SK-N-SH treated with all-trans-retinoic acid at 6 μM for 48 hours (cell line): ENCODE measurements at regions not wholly inside any gene's neighbourhood (a gene's known extent, or its start where the extent isn't known, plus 50 kb on each side); places are given as distances from the start of the nearest gene placed in this dataset.

ENCODE experiments used
- ATAC-seq: fragments of 200-7000 bp; cut with Tn5 transposase; 3 replicates; pipeline ENCODE4 v1.9.1; 2020; ENCODE audit warnings: mild to moderate bottlenecking, moderate library complexity
- ARNTL ChIP-seq: fragments of 450-650 bp; formaldehyde crosslinking; IDR thresholded peaks from 2 replicates; pipeline ENCODE4 v1.5.0; 2020; ENCODE audit warnings: low read depth, mild to moderate bottlenecking, moderate library complexity, borderline replicate concordance
- BACH2 ChIP-seq: fragments of 250-450 bp; sonication (Bioruptor Pico); IDR thresholded peaks from 2 replicates; pipeline ENCODE4 v1.9.0; 2021; ENCODE audit warnings: mild to moderate bottlenecking, borderline replicate concordance
- CSDC2 ChIP-seq: fragments of 250-450 bp; sonication (Bioruptor Pico); IDR thresholded peaks from 2 replicates; pipeline ENCODE4 v1.5.0; 2020; ENCODE audit warnings: mild to moderate bottlenecking, moderate library complexity
- GLIS3 ChIP-seq: fragments of 250-450 bp; sonication (Bioruptor Pico); IDR thresholded peaks from 2 replicates; pipeline ENCODE4 v1.5.0; 2020; ENCODE audit warnings: mild to moderate bottlenecking, moderate library complexity
- ISL1 ChIP-seq: fragments of 250-450 bp; sonication (Bioruptor Pico); IDR thresholded peaks from 2 replicates; pipeline ENCODE4 v2.1.2; 2022; ENCODE audit warnings: mild to moderate bottlenecking, moderate library complexity
- OSR1 ChIP-seq: fragments of 250-450 bp; sonication (Bioruptor Pico); IDR thresholded peaks from 2 replicates; pipeline ENCODE4 v1.8.0; 2022; ENCODE audit warnings: moderate library complexity, mild to moderate bottlenecking, inconsistent platforms
- PPARA ChIP-seq: fragments of 250-450 bp; sonication (Bioruptor Pico); IDR thresholded peaks from 2 replicates; pipeline ENCODE4 v1.5.0; 2020; ENCODE audit warnings: mild to moderate bottlenecking, borderline replicate concordance
- RARB ChIP-seq: fragments of 250-450 bp; sonication (Bioruptor Pico); IDR thresholded peaks from 2 replicates; pipeline ENCODE4 v1.8.0; 2021; ENCODE audit warnings: mild to moderate bottlenecking, moderate library complexity
- SNAI2 ChIP-seq: fragments of 250-450 bp; sonication (Bioruptor Pico); IDR thresholded peaks from 2 replicates; pipeline ENCODE4 v1.5.0; 2020; ENCODE audit warnings: mild to moderate bottlenecking, moderate library complexity
- TCF4 ChIP-seq: fragments of 250-450 bp; sonication (Bioruptor Pico); IDR thresholded peaks from 2 replicates; pipeline ENCODE4 v1.8.0; 2021; ENCODE audit warnings: mild to moderate bottlenecking, moderate library complexity, borderline replicate concordance
- TOX ChIP-seq: fragments of 250-450 bp; sonication (Bioruptor Pico); IDR thresholded peaks from 2 replicates; pipeline ENCODE4 v1.8.0; 2021; ENCODE audit warnings: mild to moderate bottlenecking, moderate library complexity, borderline replicate concordance
- ZC3H10 ChIP-seq: fragments of 250-450 bp; sonication (Bioruptor Pico); IDR thresholded peaks from 2 replicates; pipeline ENCODE4 v1.5.1; 2021; ENCODE audit warnings: mild to moderate bottlenecking, moderate library complexity
- ZFP3 ChIP-seq: fragments of 250-450 bp; sonication (Bioruptor Pico); IDR thresholded peaks from 2 replicates; pipeline ENCODE4 v1.5.0; 2020; ENCODE audit warnings: mild to moderate bottlenecking, moderate library complexity
- ZFP30 ChIP-seq: fragments of 450-650 bp; formaldehyde crosslinking; IDR thresholded peaks from 2 replicates; pipeline ENCODE4 v1.5.0; 2022; ENCODE audit warnings: mild to moderate bottlenecking, moderate library complexity
- ZNF565 ChIP-seq: fragments of 450-650 bp; formaldehyde crosslinking; conservative IDR thresholded peaks from 2 replicates; pipeline ENCODE4 v1.5.0; 2020; ENCODE audit warnings: low read depth, mild to moderate bottlenecking, moderate library complexity
- ZNF70 ChIP-seq: fragments of 450-650 bp; formaldehyde crosslinking; IDR thresholded peaks from 2 replicates; pipeline ENCODE4 v1.5.0; 2020; ENCODE audit warnings: mild to moderate bottlenecking, moderate library complexity
- TF ChIP-seq, protein P1 (sequence below): fragments of 250-450 bp; sonication (Bioruptor Pico); IDR thresholded peaks from 2 replicates; pipeline ENCODE4 v1.5.1; 2020; ENCODE audit warnings: low read depth, mild to moderate bottlenecking, moderate library complexity
- TF ChIP-seq, protein P2 (sequence below): fragments of 250-450 bp; sonication (Bioruptor Pico); IDR thresholded peaks from 2 replicates; pipeline ENCODE4 v1.5.0; 2020; ENCODE audit warnings: mild to moderate bottlenecking, moderate library complexity
- TF ChIP-seq, protein P3 (sequence below): fragments of 250-450 bp; sonication (Bioruptor Pico); IDR thresholded peaks from 2 replicates; pipeline ENCODE4 v1.8.0; 2020; ENCODE audit warnings: mild to moderate bottlenecking, moderate library complexity, borderline replicate concordance
- TF ChIP-seq, protein P4 (sequence below): fragments of 250-450 bp; sonication (Bioruptor Pico); IDR thresholded peaks from 2 replicates; pipeline ENCODE4 v1.5.1; 2021; ENCODE audit warnings: mild to moderate bottlenecking, moderate library complexity
- TF ChIP-seq, protein P5 (sequence below): fragments of 250-450 bp; sonication (Bioruptor Pico); IDR thresholded peaks from 2 replicates; pipeline ENCODE4 v1.8.0; 2021; ENCODE audit warnings: low read depth, mild to moderate bottlenecking, moderate library complexity, borderline replicate concordance

- no peak for TF ChIP-seq ZNF565 (CRISPR knock-in tag)
- TF ChIP-seq, protein P1, sequence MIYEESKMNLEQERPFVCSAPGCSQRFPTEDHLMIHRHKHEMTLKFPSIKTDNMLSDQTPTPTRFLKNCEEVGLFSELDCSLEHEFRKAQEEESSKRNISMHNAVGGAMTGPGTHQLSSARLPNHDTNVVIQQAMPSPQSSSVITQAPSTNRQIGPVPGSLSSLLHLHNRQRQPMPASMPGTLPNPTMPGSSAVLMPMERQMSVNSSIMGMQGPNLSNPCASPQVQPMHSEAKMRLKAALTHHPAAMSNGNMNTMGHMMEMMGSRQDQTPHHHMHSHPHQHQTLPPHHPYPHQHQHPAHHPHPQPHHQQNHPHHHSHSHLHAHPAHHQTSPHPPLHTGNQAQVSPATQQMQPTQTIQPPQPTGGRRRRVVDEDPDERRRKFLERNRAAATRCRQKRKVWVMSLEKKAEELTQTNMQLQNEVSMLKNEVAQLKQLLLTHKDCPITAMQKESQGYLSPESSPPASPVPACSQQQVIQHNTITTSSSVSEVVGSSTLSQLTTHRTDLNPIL (CRISPR knock-in tag): no peak
- TF ChIP-seq ZC3H10 (CRISPR knock-in tag): no peak
- TF ChIP-seq PPARA (CRISPR knock-in tag): no peak
- TF ChIP-seq, protein P2, sequence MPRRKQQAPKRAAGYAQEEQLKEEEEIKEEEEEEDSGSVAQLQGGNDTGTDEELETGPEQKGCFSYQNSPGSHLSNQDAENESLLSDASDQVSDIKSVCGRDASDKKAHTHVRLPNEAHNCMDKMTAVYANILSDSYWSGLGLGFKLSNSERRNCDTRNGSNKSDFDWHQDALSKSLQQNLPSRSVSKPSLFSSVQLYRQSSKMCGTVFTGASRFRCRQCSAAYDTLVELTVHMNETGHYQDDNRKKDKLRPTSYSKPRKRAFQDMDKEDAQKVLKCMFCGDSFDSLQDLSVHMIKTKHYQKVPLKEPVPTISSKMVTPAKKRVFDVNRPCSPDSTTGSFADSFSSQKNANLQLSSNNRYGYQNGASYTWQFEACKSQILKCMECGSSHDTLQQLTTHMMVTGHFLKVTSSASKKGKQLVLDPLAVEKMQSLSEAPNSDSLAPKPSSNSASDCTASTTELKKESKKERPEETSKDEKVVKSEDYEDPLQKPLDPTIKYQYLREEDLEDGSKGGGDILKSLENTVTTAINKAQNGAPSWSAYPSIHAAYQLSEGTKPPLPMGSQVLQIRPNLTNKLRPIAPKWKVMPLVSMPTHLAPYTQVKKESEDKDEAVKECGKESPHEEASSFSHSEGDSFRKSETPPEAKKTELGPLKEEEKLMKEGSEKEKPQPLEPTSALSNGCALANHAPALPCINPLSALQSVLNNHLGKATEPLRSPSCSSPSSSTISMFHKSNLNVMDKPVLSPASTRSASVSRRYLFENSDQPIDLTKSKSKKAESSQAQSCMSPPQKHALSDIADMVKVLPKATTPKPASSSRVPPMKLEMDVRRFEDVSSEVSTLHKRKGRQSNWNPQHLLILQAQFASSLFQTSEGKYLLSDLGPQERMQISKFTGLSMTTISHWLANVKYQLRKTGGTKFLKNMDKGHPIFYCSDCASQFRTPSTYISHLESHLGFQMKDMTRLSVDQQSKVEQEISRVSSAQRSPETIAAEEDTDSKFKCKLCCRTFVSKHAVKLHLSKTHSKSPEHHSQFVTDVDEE: no peak
- TF ChIP-seq ZFP3 (CRISPR knock-in tag): no peak
- no peak for TF ChIP-seq SNAI2
- TF ChIP-seq GLIS3 (CRISPR knock-in tag): no peak
- TF ChIP-seq, protein P3, sequence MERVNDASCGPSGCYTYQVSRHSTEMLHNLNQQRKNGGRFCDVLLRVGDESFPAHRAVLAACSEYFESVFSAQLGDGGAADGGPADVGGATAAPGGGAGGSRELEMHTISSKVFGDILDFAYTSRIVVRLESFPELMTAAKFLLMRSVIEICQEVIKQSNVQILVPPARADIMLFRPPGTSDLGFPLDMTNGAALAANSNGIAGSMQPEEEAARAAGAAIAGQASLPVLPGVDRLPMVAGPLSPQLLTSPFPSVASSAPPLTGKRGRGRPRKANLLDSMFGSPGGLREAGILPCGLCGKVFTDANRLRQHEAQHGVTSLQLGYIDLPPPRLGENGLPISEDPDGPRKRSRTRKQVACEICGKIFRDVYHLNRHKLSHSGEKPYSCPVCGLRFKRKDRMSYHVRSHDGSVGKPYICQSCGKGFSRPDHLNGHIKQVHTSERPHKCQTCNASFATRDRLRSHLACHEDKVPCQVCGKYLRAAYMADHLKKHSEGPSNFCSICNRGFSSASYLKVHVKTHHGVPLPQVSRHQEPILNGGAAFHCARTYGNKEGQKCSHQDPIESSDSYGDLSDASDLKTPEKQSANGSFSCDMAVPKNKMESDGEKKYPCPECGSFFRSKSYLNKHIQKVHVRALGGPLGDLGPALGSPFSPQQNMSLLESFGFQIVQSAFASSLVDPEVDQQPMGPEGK: no peak
- no peak for ATAC-seq
Observed at GRCh38 chr10:94043431-94043990, 49.8 kb downstream of the PLCE1 start.

DNA sequence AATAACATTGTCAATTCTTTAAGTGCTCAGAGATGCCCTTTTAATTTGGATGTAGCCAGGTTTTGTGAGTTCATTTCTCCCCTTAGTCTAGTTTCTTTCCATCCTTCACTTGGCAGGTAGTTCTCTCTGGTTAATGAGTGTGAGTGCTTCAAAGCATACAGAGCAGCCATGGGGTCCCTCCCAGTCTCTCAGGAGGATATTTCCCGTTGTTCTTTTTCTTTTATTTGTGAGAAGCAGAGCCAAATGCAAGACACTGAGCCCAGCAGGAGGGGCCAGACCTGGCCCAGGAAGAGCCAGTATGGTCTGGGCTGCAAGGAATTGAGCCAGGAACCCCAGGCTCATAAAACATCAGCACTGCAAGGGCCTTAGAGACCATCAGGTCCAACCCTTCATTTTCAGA, 52.4 kb downstream of the PLCE1 start:
- TF ChIP-seq ZFP3 (CRISPR knock-in tag): no peak
- TF ChIP-seq ZC3H10 (CRISPR knock-in tag): no peak
- no peak for TF ChIP-seq ZFP30 (CRISPR knock-in tag)
- TF ChIP-seq OSR1 (CRISPR knock-in tag): no peak
- TF ChIP-seq, protein P2: no peak
- TF ChIP-seq, protein P4, sequence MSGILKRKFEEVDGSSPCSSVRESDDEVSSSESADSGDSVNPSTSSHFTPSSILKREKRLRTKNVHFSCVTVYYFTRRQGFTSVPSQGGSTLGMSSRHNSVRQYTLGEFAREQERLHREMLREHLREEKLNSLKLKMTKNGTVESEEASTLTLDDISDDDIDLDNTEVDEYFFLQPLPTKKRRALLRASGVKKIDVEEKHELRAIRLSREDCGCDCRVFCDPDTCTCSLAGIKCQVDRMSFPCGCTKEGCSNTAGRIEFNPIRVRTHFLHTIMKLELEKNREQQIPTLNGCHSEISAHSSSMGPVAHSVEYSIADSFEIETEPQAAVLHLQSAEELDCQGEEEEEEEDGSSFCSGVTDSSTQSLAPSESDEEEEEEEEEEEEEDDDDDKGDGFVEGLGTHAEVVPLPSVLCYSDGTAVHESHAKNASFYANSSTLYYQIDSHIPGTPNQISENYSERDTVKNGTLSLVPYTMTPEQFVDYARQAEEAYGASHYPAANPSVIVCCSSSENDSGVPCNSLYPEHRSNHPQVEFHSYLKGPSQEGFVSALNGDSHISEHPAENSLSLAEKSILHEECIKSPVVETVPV (CRISPR knock-in tag): no peak
- ATAC-seq: no peak

DNA sequence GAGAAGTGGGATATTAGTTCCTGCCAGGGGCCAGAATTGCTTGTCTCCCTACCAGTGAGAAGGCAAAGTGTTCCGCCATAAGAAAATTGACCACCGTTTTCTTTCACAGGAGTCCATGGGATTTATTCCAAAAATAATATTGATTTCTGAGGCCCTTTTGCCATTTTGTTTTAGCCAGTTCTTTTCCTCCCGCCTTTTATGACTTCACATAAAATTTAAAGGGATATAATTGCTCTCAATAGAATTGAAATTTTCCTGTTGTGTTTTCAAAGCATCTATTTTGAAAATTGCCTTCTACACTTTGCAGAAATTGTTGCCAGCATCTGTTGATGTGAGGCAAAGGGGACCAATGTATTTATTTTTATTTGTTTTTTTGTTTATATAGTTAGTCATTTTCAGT, 53.6 kb downstream of the PLCE1 start:
- ATAC-seq: no peak
- no peak for TF ChIP-seq TCF4 (CRISPR knock-in tag)
- no peak for TF ChIP-seq ZC3H10 (CRISPR knock-in tag)
- TF ChIP-seq, protein P4 (CRISPR knock-in tag): no peak
- TF ChIP-seq ARNTL (CRISPR knock-in tag): no peak
- TF ChIP-seq TOX (CRISPR knock-in tag): no peak
- no peak for TF ChIP-seq GLIS3 (CRISPR knock-in tag)
- no peak for TF ChIP-seq RARB (CRISPR knock-in tag)
- no peak for TF ChIP-seq CSDC2 (CRISPR knock-in tag)
- TF ChIP-seq, protein P2: no peak
- no peak for TF ChIP-seq ZFP30 (CRISPR knock-in tag)
- no peak for TF ChIP-seq OSR1 (CRISPR knock-in tag)
- TF ChIP-seq ZNF70 (CRISPR knock-in tag): no peak
- TF ChIP-seq, protein P5, sequence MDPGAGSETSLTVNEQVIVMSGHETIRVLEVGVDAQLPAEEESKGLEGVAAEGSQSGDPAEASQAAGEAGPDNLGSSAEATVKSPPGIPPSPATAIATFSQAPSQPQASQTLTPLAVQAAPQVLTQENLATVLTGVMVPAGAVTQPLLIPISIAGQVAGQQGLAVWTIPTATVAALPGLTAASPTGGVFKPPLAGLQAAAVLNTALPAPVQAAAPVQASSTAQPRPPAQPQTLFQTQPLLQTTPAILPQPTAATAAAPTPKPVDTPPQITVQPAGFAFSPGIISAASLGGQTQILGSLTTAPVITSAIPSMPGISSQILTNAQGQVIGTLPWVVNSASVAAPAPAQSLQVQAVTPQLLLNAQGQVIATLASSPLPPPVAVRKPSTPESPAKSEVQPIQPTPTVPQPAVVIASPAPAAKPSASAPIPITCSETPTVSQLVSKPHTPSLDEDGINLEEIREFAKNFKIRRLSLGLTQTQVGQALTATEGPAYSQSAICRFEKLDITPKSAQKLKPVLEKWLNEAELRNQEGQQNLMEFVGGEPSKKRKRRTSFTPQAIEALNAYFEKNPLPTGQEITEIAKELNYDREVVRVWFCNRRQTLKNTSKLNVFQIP (CRISPR knock-in tag): no peak
- TF ChIP-seq SNAI2: no peak
- TF ChIP-seq BACH2 (CRISPR knock-in tag): no peak
- TF ChIP-seq ISL1 (CRISPR knock-in tag): no peak
